GM12878 (cell line): ENCODE measurements at regions not wholly inside any gene's neighbourhood (a gene's known extent, or its start where the extent isn't known, plus 50 kb on each side); places are given as distances from the start of the nearest gene placed in this dataset.

Experiments used
- ATAC-seq: fragments of 200-7000 bp; cut with Tn5 transposase; 3 replicates; pipeline ENCODE4 v1.9.1; 2020; ENCODE audit warnings: mild to moderate bottlenecking, moderate library complexity
- BruUV-seq: library from RNA; stranded (reverse); fragments of 400-500 nt; replicated peaks from 2 replicates; lab custom pipeline; 2021; lab: Mats Ljungman, UMichigan
- CTCF ChIA-PET: fragments of 300-600 bp; sonication (Branson Sonifier 250); formaldehyde crosslinking; extraction: SDS; loops from one replicate; lab custom pipeline; 2021; ENCODE audit warnings: inconsistent platforms; lab: Yijun Ruan, JAX
- POLR2A ChIA-PET: fragments of 350-600 bp; formaldehyde crosslinking; extraction: SDS; loops from one replicate; lab custom pipeline; 2021; ENCODE audit warnings: inconsistent platforms; lab: Charles Lee
- RAD21 ChIA-PET: fragments of 300-600 bp; sonication (Branson Sonifier 250); formaldehyde crosslinking; loops from one replicate; lab custom pipeline; 2023; ENCODE audit warnings: antibody characterized with exemption; ENCODE audit not compliant: unreplicated experiment; lab: Charles Lee
- SMC1A ChIA-PET: fragments of 300-600 bp; sonication (Branson Sonifier 250); formaldehyde crosslinking; loops from one replicate; lab custom pipeline; 2023; ENCODE audit not compliant: unreplicated experiment, uncharacterized antibody; lab: Charles Lee
- DNase-seq: peaks from one replicate; pipeline ENCODE4 v3.0.0-alpha.2; 2011; ENCODE audit warnings: low read depth, low spot score
- FAIRE-seq: peaks from 3 replicates; lab custom pipeline; 2011; peaks lifted over from hg19 to GRCh38; lab: Jason Lieb, UNC
- H2AFZ ChIP-seq: 2 replicates; pipeline ENCODE4 v1.6.0; 2011; ENCODE audit warnings: low read depth, low read length, control low read depth; ENCODE audit not compliant: control insufficient read depth
- H3K27ac ChIP-seq: 2 replicates; pipeline ENCODE4 v1.5.1; 2011; ENCODE audit warnings: control low read depth; ENCODE audit not compliant: control insufficient read depth, insufficient read depth
- H3K27me3 ChIP-seq, 2 experiments: replicated peaks in 1 of 2; 2 replicates each; pipeline versions ENCODE4 v1.6.0 to v1.6.1; 2011; ENCODE audit warnings: low read length in 1 of 2; ENCODE audit not compliant: control insufficient read depth in 2 of 2, insufficient read depth in 2 of 2
- H3K36me3 ChIP-seq, 2 experiments: 2 replicates each; pipeline ENCODE4 v1.5.1; 2011; ENCODE audit warnings: low read length in 1 of 2; ENCODE audit not compliant: control insufficient read depth in 2 of 2, insufficient read depth in 2 of 2
- H3K4me1 ChIP-seq: 2 replicates; pipeline ENCODE4 v1.6.1; 2011; ENCODE audit warnings: mild to moderate bottlenecking, low read length, moderate library complexity, mixed read lengths; ENCODE audit not compliant: control insufficient read depth, insufficient read depth
- H3K4me2 ChIP-seq: 2 replicates; pipeline ENCODE4 v1.6.0; 2011; ENCODE audit warnings: control low read depth; ENCODE audit not compliant: control insufficient read depth, insufficient read depth
- H3K4me3 ChIP-seq: fragments of 200-600 bp; sonication (generic); 2 replicates; pipeline ENCODE4 v1.5.1; 2016
- H3K79me2 ChIP-seq: 2 replicates; pipeline ENCODE4 v1.6.0; 2011; ENCODE audit warnings: low read length; ENCODE audit not compliant: control insufficient read depth, insufficient read depth
- H3K9ac ChIP-seq: 2 replicates; pipeline ENCODE4 v1.8.0; 2011; ENCODE audit warnings: low read length, control low read depth, mixed read lengths; ENCODE audit not compliant: control insufficient read depth, insufficient read depth
- H3K9me3 ChIP-seq: replicated peaks from 3 replicates; pipeline ENCODE4 v1.5.1; 2011; ENCODE audit warnings: mild to moderate bottlenecking, low read length; ENCODE audit not compliant: control insufficient read depth, insufficient read depth
- H4K20me1 ChIP-seq: 2 replicates; pipeline ENCODE4 v1.6.0; 2011; ENCODE audit not compliant: control insufficient read depth, insufficient read depth
- BCLAF1 ChIP-seq: fragments of 450-650 bp; IDR thresholded peaks from 2 replicates; pipeline ENCODE4 v1.6.1; 2017; ENCODE audit warnings: antibody characterized with exemption, mild to moderate bottlenecking, moderate library complexity
- EP300 ChIP-seq, 2 experiments: fragments of 150-350 bp in 1 of 2; IDR thresholded peaks; 2 replicates each; pipeline ENCODE4 v1.6.1; 2011 to 2012; ENCODE audit warnings: low read depth in 2 of 2, low read length in 2 of 2, borderline replicate concordance in 1 of 2, improper control_type of control experiment in 1 of 2, inconsistent platforms in 1 of 2; ENCODE audit not compliant: control insufficient read depth in 1 of 2
- MEF2B ChIP-seq: fragments of 450-650 bp; IDR thresholded peaks from 2 replicates; pipeline ENCODE4 v1.6.1; 2018; ENCODE audit warnings: mild to moderate bottlenecking, moderate library complexity; ENCODE audit not compliant: partially characterized antibody, poor library complexity, severe bottlenecking
- SPI1 ChIP-seq: IDR thresholded peaks from 2 replicates; pipeline ENCODE4 v1.6.1; 2011; ENCODE audit warnings: low read depth, mild to moderate bottlenecking, low read length, moderate library complexity, borderline replicate concordance; ENCODE audit not compliant: insufficient read depth
- SRF ChIP-seq, 2 experiments: IDR thresholded peaks; 2 replicates each; pipeline ENCODE4 v1.6.1; 2011; ENCODE audit warnings: low read depth in 2 of 2, low read length in 2 of 2, mild to moderate bottlenecking in 1 of 2, moderate library complexity in 1 of 2
- ZNF384 ChIP-seq: IDR thresholded peaks from 2 replicates; pipeline ENCODE4 v1.6.1; 2012; ENCODE audit warnings: low read depth, mild to moderate bottlenecking, low read length, improper control_type of control experiment, borderline replicate concordance
- WGBS: methylation state at CpG from one replicate; pipeline ENCODE4 v1.1.6; 2016; ENCODE audit warnings: low lambda C conversion rate; ENCODE audit not compliant: insufficient replicate concordance, insufficient coverage; ENCODE audit errors: missing lambda C conversion rate; 5-methylcytosine and 5-hydroxymethylcytosine counted together
- in situ Hi-C: fragments of 300-500 bp; cut with MboI; formaldehyde crosslinking; loops from 9 replicates; pipeline ENCODE4 v1.14.3; 2018; ENCODE audit warnings: mixed read lengths
- intact Hi-C: fragments of 100-400 bp; cut with micrococcal nuclease; formaldehyde crosslinking; loops from one replicate; pipeline ENCODE4 v1.14.2; 2022; ENCODE audit not compliant: unreplicated experiment
- TF ChIP-seq, protein P1 (sequence below): fragments of 450-650 bp; IDR thresholded peaks from 2 replicates; pipeline ENCODE4 v1.6.1; 2018; ENCODE audit warnings: mild to moderate bottlenecking, low read depth, moderate library complexity; ENCODE audit not compliant: partially characterized antibody
- TF ChIP-seq, protein P2 (sequence below): fragments of 450-650 bp; IDR thresholded peaks from 2 replicates; pipeline ENCODE4 v1.6.1; 2016; ENCODE audit warnings: mild to moderate bottlenecking, moderate library complexity, borderline replicate concordance
- TF ChIP-seq, protein P3 (sequence below): fragments of 450-650 bp; formaldehyde crosslinking; IDR thresholded peaks from 2 replicates; pipeline ENCODE4 v1.4.0; 2020; ENCODE audit warnings: mild to moderate bottlenecking, moderate library complexity

GRCh38 chr4:32672359-32672758 is 1952.2 kb downstream of the PCDH7 start:
- no peaks in the 10 kb centered on the region for H4K20me1 ChIP-seq
- TF ChIP-seq, protein P1, sequence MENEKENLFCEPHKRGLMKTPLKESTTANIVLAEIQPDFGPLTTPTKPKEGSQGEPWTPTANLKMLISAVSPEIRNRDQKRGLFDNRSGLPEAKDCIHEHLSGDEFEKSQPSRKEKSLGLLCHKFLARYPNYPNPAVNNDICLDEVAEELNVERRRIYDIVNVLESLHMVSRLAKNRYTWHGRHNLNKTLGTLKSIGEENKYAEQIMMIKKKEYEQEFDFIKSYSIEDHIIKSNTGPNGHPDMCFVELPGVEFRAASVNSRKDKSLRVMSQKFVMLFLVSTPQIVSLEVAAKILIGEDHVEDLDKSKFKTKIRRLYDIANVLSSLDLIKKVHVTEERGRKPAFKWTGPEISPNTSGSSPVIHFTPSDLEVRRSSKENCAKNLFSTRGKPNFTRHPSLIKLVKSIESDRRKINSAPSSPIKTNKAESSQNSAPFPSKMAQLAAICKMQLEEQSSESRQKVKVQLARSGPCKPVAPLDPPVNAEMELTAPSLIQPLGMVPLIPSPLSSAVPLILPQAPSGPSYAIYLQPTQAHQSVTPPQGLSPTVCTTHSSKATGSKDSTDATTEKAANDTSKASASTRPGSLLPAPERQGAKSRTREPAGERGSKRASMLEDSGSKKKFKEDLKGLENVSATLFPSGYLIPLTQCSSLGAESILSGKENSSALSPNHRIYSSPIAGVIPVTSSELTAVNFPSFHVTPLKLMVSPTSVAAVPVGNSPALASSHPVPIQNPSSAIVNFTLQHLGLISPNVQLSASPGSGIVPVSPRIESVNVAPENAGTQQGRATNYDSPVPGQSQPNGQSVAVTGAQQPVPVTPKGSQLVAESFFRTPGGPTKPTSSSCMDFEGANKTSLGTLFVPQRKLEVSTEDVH = no peak
- TF ChIP-seq MEF2B (no peak), EP300 (IDR thresholded peaks at IDR 0.05; ENCODE audit: borderline replicate concordance in 1 of 2, control insufficient read depth in 1 of 2, low read depth in 2 of 2, low read length in 2 of 2) (no peak), BCLAF1 (no peak), SRF (IDR thresholded peaks at IDR 0.05; ENCODE audit: low read depth in 2 of 2, low read length in 2 of 2) (no peak), ZNF384 (no peak), SPI1 (no peak)
- TF ChIP-seq, protein P2, sequence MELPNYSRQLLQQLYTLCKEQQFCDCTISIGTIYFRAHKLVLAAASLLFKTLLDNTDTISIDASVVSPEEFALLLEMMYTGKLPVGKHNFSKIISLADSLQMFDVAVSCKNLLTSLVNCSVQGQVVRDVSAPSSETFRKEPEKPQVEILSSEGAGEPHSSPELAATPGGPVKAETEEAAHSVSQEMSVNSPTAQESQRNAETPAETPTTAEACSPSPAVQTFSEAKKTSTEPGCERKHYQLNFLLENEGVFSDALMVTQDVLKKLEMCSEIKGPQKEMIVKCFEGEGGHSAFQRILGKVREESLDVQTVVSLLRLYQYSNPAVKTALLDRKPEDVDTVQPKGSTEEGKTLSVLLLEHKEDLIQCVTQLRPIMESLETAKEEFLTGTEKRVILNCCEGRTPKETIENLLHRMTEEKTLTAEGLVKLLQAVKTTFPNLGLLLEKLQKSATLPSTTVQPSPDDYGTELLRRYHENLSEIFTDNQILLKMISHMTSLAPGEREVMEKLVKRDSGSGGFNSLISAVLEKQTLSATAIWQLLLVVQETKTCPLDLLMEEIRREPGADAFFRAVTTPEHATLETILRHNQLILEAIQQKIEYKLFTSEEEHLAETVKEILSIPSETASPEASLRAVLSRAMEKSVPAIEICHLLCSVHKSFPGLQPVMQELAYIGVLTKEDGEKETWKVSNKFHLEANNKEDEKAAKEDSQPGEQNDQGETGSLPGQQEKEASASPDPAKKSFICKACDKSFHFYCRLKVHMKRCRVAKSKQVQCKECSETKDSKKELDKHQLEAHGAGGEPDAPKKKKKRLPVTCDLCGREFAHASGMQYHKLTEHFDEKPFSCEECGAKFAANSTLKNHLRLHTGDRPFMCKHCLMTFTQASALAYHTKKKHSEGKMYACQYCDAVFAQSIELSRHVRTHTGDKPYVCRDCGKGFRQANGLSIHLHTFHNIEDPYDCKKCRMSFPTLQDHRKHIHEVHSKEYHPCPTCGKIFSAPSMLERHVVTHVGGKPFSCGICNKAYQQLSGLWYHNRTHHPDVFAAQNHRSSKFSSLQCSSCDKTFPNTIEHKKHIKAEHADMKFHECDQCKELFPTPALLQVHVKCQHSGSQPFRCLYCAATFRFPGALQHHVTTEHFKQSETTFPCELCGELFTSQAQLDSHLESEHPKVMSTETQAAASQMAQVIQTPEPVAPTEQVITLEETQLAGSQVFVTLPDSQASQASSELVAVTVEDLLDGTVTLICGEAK = no peak
- TF ChIP-seq, protein P3, sequence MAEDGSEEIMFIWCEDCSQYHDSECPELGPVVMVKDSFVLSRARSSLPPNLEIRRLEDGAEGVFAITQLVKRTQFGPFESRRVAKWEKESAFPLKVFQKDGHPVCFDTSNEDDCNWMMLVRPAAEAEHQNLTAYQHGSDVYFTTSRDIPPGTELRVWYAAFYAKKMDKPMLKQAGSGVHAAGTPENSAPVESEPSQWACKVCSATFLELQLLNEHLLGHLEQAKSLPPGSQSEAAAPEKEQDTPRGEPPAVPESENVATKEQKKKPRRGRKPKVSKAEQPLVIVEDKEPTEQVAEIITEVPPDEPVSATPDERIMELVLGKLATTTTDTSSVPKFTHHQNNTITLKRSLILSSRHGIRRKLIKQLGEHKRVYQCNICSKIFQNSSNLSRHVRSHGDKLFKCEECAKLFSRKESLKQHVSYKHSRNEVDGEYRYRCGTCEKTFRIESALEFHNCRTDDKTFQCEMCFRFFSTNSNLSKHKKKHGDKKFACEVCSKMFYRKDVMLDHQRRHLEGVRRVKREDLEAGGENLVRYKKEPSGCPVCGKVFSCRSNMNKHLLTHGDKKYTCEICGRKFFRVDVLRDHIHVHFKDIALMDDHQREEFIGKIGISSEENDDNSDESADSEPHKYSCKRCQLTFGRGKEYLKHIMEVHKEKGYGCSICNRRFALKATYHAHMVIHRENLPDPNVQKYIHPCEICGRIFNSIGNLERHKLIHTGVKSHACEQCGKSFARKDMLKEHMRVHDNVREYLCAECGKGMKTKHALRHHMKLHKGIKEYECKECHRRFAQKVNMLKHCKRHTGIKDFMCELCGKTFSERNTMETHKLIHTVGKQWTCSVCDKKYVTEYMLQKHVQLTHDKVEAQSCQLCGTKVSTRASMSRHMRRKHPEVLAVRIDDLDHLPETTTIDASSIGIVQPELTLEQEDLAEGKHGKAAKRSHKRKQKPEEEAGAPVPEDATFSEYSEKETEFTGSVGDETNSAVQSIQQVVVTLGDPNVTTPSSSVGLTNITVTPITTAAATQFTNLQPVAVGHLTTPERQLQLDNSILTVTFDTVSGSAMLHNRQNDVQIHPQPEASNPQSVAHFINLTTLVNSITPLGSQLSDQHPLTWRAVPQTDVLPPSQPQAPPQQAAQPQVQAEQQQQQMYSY = no peak

More at GRCh38 chr4:32672359-32672758, 1952.2 kb downstream of the PCDH7 start:
- Histone ChIP-seq H3K27ac (no peak overlapping the region), H3K4me2 (no peak overlapping the region), H2AFZ (no peak overlapping the region), H3K36me3 (no peaks in the 10 kb centered on the region), H3K9ac (no peak overlapping the region), H3K9me3 (no peaks in the 10 kb centered on the region), H3K4me3 (no peak overlapping the region), H3K79me2 (no peaks in the 10 kb centered on the region), H3K4me1 (no peaks in the 10 kb centered on the region), H3K27me3 (no peaks in the 10 kb centered on the region)
- ChIA-PET CTCF (interaction anchor here (0.6 kb wide), 1 partner anchor 12 kb away, joined by 3 read pairs; no protein-coding TSS in a partner anchor), RAD21 (no interaction called here), POLR2A (no interaction called here), SMC1A (no interaction called here)
- in situ Hi-C loops (no loop called here), intact Hi-C loops (no loop called here)
- WGBS = 0% methylated on average over 1 of the region's 1 CpG
- ATAC-seq (no peak), DNase-seq (no peak), FAIRE-seq (no peak)
- BruUV-seq = no TSS peak
